GM18519 (cell line): ENCODE measurements at regions not wholly inside any gene's neighbourhood (a gene's known extent, or its start where the extent isn't known, plus 50 kb on each side); places are given as distances from the start of the nearest gene placed in this dataset.

Source experiments
- ATAC-seq: cut with Tn5 transposase; IDR thresholded peaks from one replicate; pipeline ENCODE4 v1.9.1; 2021; ENCODE audit warnings: mild to moderate bottlenecking, moderate library complexity; ENCODE audit not compliant: unreplicated experiment, low FRiP score

GRCh38 chr9:90300611-90301276 is 341.9 kb downstream of the DIRAS2 start:
- no peak for ATAC-seq

GRCh38 chr9:90301277-90301653 is 341.4 kb downstream of the DIRAS2 start:
- ATAC-seq = no peak

- no peak for ATAC-seq
These were observed 339.0 kb downstream of the DIRAS2 start for GRCh38 chr9:90303655-90304054.

DNA sequence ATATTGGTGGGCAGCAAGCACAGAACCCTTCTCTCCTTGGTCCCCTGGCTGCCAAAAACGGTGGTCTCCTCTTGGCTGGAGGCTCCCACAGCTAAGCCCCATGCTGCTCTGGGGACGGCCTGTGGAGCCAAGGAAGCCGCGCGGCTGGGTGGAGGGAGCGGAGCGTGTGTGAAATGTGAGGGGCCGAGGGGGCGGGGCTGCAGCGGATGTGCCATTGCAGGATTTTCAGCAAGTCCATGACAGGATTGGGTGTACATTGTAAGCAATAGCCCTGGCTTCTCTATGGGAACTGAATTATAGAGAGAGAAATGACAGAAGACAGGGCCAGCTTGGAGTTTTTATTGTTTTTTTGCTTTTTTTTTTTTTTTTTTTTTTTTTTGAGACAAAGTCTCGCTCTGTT is 336.5 kb downstream of the DIRAS2 start:
- ATAC-seq = no peak

DNA sequence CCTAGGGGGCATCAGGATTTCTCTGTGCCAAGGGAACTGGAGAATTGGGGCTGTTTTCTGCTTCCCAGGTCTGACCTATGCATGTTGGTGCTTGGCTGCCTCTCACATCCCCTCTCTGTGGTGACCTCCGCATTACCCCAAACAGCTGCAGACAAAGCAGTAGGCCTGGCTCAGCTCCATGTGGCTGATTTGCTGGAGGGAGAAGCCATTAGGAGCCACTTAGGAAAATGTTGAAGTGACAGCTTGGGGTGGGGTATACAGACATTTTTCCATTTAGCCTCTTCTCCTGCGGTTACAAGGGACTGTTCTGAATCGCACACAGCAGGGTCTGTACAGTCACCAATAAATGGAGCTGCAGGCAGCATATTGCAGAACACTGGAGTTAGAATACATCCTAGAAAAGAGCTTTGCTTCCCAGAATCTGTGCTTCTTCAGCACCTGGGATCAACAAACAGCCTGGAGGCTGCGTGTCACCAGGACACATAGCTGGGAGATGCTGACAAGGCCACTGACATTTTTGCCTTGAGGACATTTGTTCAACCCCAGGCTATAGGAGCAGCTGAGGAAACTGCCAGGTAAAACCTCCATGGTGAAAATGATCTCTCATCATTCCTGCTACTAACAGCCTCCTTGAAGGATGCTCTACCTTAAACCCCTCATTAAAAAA is 335.3 kb downstream of the DIRAS2 start:
- ATAC-seq = no peak

GRCh38 chr9:90307891-90308290 is 334.7 kb downstream of the DIRAS2 start:
- no peak for ATAC-seq

GRCh38 chr9:90308691-90309090 is 333.9 kb downstream of the DIRAS2 start:
- no peak for ATAC-seq

DNA sequence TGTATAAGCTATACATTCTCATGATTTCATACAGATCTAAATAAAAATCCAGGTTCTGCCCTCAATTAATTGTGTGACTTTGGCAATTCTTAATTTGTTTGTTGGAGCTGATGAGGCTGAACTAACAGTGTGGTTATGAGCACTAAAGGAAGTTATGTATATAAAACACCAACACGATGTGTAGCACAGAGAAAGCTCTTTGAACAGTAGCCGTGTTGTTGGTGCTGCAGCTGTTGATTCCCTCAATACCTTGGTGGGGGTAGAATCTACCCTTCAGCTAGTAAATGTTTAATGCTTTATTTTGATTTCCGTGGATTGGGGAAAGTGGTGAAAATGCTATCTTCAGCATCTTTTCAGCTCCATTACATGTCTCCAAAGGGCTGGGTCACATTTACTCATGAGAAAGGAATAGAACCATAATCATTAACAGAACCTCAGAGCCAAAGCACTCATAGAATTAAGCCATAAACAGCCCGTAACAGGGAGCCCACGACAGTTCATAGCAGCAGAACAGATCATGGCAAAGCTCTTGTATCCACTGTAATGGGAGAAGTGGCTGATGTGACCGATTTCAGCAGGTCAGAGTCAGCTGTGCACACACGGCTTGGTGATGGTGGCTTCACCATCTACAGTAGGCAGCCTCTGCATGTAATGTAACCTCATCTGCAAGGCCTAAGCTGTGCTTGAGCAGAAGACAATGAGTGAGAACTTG is 332.7 kb downstream of the DIRAS2 start:
- no peak for ATAC-seq

DNA sequence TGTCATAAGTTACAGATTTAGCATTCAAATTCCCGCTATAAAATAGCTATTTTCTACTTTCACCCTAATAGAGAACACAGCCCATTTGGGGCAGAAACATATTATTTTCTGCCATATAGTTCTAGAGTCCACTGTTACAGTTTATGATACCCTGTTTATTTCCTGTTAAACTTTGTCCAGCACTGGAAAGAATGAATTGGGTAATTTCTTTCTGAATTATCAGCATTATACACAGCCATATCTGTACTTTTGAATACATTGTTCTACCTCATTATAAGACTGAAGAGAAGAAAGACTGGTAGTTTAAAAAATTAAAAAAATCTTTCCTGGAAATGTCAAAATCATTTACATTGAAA is 332.1 kb downstream of the DIRAS2 start:
- ATAC-seq = no peak

- ATAC-seq = no peak
These were observed 330.8 kb downstream of the DIRAS2 start for GRCh38 chr9:90311811-90312210.

GRCh38 chr9:90322296-90322695 is 320.3 kb downstream of the DIRAS2 start:
- ATAC-seq = no peak

GRCh38 chr9:90325913-90326653 is 316.5 kb downstream of the DIRAS2 start:
- ATAC-seq = no peak

GRCh38 chr9:90330231-90330630 is 312.4 kb downstream of the DIRAS2 start:
- no peak for ATAC-seq

DNA sequence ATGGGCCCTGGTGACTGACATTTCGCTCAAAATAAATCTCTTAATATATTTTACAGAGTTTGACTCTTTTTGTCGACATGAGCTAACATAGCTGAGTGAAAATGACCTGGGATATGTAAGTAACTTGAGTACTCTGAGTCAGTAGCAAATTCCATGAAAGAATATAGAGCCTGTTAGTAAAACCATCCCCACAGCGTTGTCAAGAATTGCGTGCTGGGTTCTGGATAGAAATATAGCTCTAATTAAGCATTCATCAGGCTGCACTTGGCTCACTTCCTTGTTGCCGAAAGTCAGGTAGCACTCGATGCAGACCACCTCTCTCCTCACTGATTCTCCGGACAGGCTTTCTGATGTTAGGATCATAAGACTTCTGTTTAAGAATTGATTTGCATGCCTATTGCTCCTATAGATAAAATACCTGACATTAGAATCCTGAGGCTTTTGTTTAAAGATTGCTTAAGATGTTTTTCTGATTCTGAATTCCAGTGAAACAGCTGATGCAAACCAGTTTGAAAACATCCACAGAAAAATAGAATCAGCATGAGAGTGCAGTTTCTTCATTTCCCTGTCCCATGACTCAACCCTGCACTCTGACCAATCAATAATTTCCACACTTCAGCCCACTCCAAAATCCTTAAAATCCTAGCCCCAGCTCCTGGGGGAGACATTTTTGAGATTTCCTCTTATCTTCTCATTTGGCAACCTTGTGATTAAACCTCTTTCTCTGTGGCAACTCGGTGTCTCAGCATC is 310.6 kb downstream of the DIRAS2 start:
- ATAC-seq = no peak

- no peak for ATAC-seq
These were observed 309.4 kb downstream of the DIRAS2 start for GRCh38 chr9:90333226-90333625.

GRCh38 chr9:90340421-90340820 is 302.2 kb downstream of the DIRAS2 start:
- no peak for ATAC-seq

GRCh38 chr9:90342607-90343006 is 300.0 kb downstream of the DIRAS2 start:
- ATAC-seq = no peak

GRCh38 chr9:90343366-90343765 is 299.3 kb downstream of the DIRAS2 start:
- ATAC-seq = no peak

DNA sequence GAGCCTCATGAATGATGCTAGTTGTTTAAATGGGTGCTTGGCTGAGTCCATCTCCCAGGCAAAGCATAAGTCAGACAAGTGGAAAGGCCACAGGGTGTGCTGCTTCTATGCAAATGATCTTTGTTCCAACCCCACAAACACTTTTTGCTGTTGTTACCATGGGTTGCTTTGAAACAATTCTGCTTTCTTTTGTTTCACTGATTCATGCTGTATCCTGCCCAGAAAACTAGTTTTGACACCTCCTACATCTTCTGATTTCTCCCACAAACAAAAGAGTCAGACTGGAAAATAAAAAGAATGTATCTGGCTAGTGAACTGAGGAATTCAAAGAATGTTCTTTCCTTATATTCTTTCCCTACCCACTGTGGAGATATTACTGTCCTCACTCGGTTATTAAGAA is 298.6 kb downstream of the DIRAS2 start:
- ATAC-seq = no peak

DNA sequence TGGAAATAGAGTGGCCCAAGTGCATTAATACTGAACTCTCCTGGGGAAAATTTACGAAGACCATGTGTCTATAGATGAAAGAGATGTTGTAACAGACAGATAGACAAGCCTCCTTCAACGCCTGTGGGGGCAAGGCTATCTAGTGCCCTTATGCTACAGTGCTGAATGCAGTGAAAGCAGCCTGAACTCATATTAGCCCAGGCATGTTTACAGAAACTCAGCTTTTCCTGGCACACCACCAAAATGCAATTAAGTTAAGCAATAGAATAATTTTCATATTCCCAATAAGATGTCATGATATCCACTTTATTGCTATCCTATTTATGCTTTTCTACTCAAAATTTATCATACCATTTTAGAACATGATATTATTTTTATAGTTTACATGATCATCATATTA is 277.0 kb downstream of the DIRAS2 start:
- ATAC-seq = no peak

DNA sequence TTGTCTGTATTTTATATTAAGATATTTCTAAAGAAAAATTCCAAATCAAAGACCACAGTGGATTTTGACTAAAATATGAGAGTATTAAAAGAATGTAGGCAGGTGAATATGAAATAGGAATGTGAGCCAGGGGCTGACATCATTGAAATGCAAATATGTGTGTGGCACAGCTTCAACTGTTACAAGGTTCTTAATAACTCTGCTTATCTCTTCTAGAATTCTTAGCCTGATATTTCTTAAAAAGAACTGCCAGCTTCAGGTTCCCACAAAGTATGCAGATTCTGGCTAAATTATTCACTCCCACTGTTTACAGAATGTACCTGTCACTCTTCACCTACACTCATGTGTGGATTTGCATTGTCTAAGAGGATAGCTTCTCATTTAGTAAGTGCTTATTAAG is 274.4 kb downstream of the DIRAS2 start:
- no peak for ATAC-seq
